Epithelial cell of esophagus (primary cell): ENCODE measurements at regions not wholly inside any gene's neighbourhood (a gene's known extent, or its start where the extent isn't known, plus 50 kb on each side); places are given as distances from the start of the nearest gene placed in this dataset.
A peak's percentile ranks its signal among the peaks of the same experiment; 100 is the strongest.

Source experiments
- DNase-seq: peaks from one replicate; pipeline ENCODE4 v3.0.0; 2010; ENCODE audit warnings: low read depth
- H3K4me3 ChIP-seq: 2 replicates; pipeline ENCODE4 v1.5.1; 2011; ENCODE audit warnings: mild to moderate bottlenecking, low read length, control low read depth
- CTCF ChIP-seq: IDR thresholded peaks from 2 replicates; pipeline ENCODE4 v1.5.1; 2011; ENCODE audit warnings: low read depth, mild to moderate bottlenecking, low read length, control low read depth, inconsistent platforms; ENCODE audit not compliant: insufficient read depth; ENCODE audit errors: missing control alignments

GRCh38 chr20:7124120-7124519 is 356.6 kb downstream of the BMP2 start:
- DNase-seq, result no peak
- TF ChIP-seq CTCF, result no peak
- H3K4me3 ChIP-seq, result no peak overlapping the region

- no peak overlapping the region for H3K4me3 ChIP-seq
- peak; percentile 44 for DNase-seq
- TF ChIP-seq CTCF, result no peak
These were observed 369.4 kb downstream of the BMP2 start for GRCh38 chr20:7136886-7137285.

- H3K4me3 ChIP-seq, result no peak overlapping the region
- DNase-seq, result peak; percentile 9
- no peak for TF ChIP-seq CTCF
These were observed 370.1 kb downstream of the BMP2 start for GRCh38 chr20:7137395-7138151.

- H3K4me3 ChIP-seq, result no peak overlapping the region
- DNase-seq, result no peak
- TF ChIP-seq CTCF, result no peak
These were observed 377.0 kb downstream of the BMP2 start for GRCh38 chr20:7144464-7144863.

- DNase-seq, result no peak
- TF ChIP-seq CTCF, result no peak
- no peak overlapping the region for H3K4me3 ChIP-seq
These were observed 379.2 kb downstream of the BMP2 start for GRCh38 chr20:7146552-7147219.

- peak; percentile 27 for DNase-seq
- TF ChIP-seq CTCF, result no peak
- no peak overlapping the region for H3K4me3 ChIP-seq
These were observed 379.7 kb downstream of the BMP2 start for GRCh38 chr20:7147220-7147601.
